Activated CD4-positive, alpha-beta T cell treated with anti-CD3 and anti-CD28 coated beads, Interleukin-2, Interleukin-4, amounts not matched to agents 100 ng/mL and 50 ng/mL, durations not matched to agents 16 hours and 8 hours (primary cell): ENCODE measurements at regions not wholly inside any gene's neighbourhood (a gene's known extent, or its start where the extent isn't known, plus 50 kb on each side); places are given as distances from the start of the nearest gene placed in this dataset.
"Not testable (repeated sequence)": the region's sequence is repeated elsewhere in the genome, so short reads cannot be mapped to it uniquely, and the experiment has no call there.

Experiments used
- DNase-seq: peaks from one replicate; pipeline ENCODE4 v3.0.0-alpha.2; 2020; ENCODE audit warnings: low spot score

- DNase-seq: no peak
Measured at GRCh38 chr12:92421701-92422100, 276.1 kb upstream of the BTG1 start.

- DNase-seq: no peak
Measured at GRCh38 chr12:92421042-92421441, 275.4 kb upstream of the BTG1 start.

GRCh38 chr12:92419201-92419600, 273.6 kb upstream of the BTG1 start:
- no peak for DNase-seq

GRCh38 chr12:92418381-92418780, 272.7 kb upstream of the BTG1 start:
- DNase-seq: no peak

GRCh38 chr12:92417373-92417772, 271.7 kb upstream of the BTG1 start:
- no peak for DNase-seq

GRCh38 chr12:92416385-92416812, 270.8 kb upstream of the BTG1 start:
- no peak for DNase-seq

- DNase-seq: no peak
Measured at GRCh38 chr12:92414170-92415070, 268.8 kb upstream of the BTG1 start.

GRCh38 chr12:92413286-92413685, 267.6 kb upstream of the BTG1 start:
- no peak for DNase-seq

GRCh38 chr12:92412856-92413255, 267.2 kb upstream of the BTG1 start:
- no peak for DNase-seq

- DNase-seq: no peak
Measured at GRCh38 chr12:92411687-92412086, 266.0 kb upstream of the BTG1 start.

- DNase-seq: peak; percentile 58
Measured at GRCh38 chr12:92408072-92408900, 262.6 kb upstream of the BTG1 start.

- DNase-seq: not testable (repeated sequence)
Measured at GRCh38 chr12:92406404-92407070, 260.9 kb upstream of the BTG1 start.

GRCh38 chr12:92405801-92406251, 260.2 kb upstream of the BTG1 start:
- DNase-seq: peak; percentile 46

GRCh38 chr12:92404921-92405320, 259.3 kb upstream of the BTG1 start:
- DNase-seq: no peak

GRCh38 chr12:92404259-92404894, 258.7 kb upstream of the BTG1 start:
- DNase-seq: no peak

GRCh38 chr12:92403210-92404175, 257.8 kb upstream of the BTG1 start:
- DNase-seq: peak; percentile 88

- no peak for DNase-seq
Measured at GRCh38 chr12:92402415-92402814, 256.8 kb upstream of the BTG1 start.

GRCh38 chr12:92400006-92400405, 254.4 kb upstream of the BTG1 start:
- DNase-seq: no peak

GRCh38 chr12:92398565-92399309, 253.1 kb upstream of the BTG1 start:
- DNase-seq: no peak
